22Rv1 (cell line): ENCODE measurements at regions not wholly inside any gene's neighbourhood (a gene's known extent, or its start where the extent isn't known, plus 50 kb on each side); places are given as distances from the start of the nearest gene placed in this dataset.

Experiments
- ZFX ChIP-seq: fragments of 450-650 bp; IDR thresholded peaks from 2 replicates; pipeline ENCODE4 v1.6.1; 2017; ENCODE audit warnings: antibody characterized with exemption, borderline replicate concordance
- TF ChIP-seq, protein P1 (sequence below): fragments of 450-650 bp; IDR thresholded peaks from 2 replicates; pipeline ENCODE4 v1.5.1; 2017; ENCODE audit warnings: mild to moderate bottlenecking

DNA sequence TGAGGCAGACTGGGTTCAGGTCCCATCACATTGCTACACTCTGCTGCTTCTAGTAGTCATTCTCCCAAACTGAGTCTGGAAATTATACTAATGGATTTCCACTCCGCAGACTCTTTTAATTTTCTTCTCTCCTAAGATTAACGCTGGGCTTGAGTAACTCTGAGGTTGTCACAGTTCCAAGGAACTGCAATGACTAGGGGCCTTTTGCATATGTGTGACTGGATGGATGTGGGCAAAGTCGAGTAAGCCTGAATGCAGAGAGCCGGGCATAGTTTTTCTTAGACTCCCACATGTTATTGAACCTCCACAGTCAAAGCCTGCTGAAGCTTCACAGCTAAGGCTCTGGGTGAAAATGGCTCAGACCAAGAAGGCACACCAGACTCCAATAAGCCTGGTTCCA, 160.9 kb upstream of the PROX1 start:
- TF ChIP-seq, protein P1, sequence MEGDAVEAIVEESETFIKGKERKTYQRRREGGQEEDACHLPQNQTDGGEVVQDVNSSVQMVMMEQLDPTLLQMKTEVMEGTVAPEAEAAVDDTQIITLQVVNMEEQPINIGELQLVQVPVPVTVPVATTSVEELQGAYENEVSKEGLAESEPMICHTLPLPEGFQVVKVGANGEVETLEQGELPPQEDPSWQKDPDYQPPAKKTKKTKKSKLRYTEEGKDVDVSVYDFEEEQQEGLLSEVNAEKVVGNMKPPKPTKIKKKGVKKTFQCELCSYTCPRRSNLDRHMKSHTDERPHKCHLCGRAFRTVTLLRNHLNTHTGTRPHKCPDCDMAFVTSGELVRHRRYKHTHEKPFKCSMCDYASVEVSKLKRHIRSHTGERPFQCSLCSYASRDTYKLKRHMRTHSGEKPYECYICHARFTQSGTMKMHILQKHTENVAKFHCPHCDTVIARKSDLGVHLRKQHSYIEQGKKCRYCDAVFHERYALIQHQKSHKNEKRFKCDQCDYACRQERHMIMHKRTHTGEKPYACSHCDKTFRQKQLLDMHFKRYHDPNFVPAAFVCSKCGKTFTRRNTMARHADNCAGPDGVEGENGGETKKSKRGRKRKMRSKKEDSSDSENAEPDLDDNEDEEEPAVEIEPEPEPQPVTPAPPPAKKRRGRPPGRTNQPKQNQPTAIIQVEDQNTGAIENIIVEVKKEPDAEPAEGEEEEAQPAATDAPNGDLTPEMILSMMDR, result no peak
- no peak for TF ChIP-seq ZFX
